ENCODE measurements at regions not wholly inside any gene's neighbourhood (a gene's known extent, or its start where the extent isn't known, plus 50 kb on each side); places are given as distances from the start of the nearest gene placed in this dataset.

DNA sequence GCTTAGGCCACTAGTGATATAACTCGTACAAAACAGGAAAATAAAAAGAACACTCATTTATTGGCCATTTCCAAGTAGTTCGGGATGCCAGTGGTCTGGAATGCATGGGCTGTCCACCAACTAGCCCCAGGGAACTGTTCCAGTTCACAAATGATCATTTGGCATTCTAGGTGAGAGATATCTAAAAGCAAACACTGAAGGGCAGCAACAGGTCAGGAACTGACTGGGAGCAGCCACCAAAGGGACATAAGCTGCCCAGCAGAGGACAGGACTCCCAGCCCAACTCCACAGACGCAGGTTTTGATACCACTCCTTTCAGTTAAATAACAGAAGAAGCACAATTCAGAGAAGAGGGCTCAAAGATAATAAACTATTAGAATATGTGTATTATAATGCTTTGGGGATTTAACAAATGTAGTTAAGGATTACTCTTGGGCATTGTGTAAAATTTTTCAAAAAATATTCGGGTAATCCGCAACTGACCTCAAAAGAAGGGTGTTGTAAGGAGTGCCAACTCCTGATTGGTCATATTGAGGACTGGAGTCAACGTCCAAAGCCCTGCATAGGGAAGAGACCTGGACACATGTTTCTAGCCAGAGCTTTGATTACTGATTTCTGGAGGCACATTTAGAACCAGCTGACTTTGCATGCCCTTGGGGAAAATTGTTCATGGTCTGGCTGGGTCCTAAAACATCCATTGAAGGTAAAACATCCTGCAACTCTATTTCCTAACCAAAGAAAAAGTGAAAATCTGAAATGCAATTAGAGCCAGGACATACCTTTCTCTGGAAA, 320.0 kb downstream of the DNAH5 start:
- no peaks in the 10 kb centered on the region for H3K9me3 ChIP-seq
- no peak for DNase-seq (ENCODE audit: low spot score)
- no peaks in the 10 kb centered on the region for H3K27me3 ChIP-seq
- H3K4me3 ChIP-seq: no peak overlapping the region
- H3K27ac ChIP-seq: no peak overlapping the region
- no peaks in the 10 kb centered on the region for H3K36me3 ChIP-seq
- H3K4me1 ChIP-seq: no peaks in the 10 kb centered on the region
- TF ChIP-seq, protein P1, sequence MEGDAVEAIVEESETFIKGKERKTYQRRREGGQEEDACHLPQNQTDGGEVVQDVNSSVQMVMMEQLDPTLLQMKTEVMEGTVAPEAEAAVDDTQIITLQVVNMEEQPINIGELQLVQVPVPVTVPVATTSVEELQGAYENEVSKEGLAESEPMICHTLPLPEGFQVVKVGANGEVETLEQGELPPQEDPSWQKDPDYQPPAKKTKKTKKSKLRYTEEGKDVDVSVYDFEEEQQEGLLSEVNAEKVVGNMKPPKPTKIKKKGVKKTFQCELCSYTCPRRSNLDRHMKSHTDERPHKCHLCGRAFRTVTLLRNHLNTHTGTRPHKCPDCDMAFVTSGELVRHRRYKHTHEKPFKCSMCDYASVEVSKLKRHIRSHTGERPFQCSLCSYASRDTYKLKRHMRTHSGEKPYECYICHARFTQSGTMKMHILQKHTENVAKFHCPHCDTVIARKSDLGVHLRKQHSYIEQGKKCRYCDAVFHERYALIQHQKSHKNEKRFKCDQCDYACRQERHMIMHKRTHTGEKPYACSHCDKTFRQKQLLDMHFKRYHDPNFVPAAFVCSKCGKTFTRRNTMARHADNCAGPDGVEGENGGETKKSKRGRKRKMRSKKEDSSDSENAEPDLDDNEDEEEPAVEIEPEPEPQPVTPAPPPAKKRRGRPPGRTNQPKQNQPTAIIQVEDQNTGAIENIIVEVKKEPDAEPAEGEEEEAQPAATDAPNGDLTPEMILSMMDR (IDR thresholded peaks at IDR 0.05): no peak

DNA sequence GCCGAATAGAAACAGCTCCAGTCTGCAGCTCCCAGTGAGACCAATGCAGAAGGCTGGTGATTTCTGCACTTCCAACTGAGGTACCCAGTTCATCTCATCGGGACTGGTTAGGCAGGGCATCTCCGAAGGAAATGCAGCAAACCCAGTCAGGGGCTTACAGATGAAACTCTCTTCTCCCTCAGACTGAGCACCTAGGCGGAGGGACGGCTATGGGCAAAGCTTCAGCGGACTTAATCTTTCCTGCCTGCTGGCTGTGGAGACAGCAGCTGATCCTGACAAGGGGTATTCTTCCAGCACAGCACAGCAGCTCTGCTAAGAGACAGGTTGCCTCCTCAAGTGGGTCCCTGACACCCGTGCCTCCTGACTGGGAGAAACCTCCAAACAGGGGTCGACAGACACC, 330.9 kb downstream of the DNAH5 start:
- TF ChIP-seq, protein P1 (IDR thresholded peaks at IDR 0.05): no peak
- DNase-seq (ENCODE audit: low spot score): no peak
- no peaks in the 10 kb centered on the region for H3K9me3 ChIP-seq
- no peaks in the 10 kb centered on the region for H3K36me3 ChIP-seq
- no peak overlapping the region for H3K27ac ChIP-seq
- no peaks in the 10 kb centered on the region for H3K27me3 ChIP-seq
- H3K4me3 ChIP-seq: no peak overlapping the region
- H3K4me1 ChIP-seq: no peaks in the 10 kb centered on the region

DNA sequence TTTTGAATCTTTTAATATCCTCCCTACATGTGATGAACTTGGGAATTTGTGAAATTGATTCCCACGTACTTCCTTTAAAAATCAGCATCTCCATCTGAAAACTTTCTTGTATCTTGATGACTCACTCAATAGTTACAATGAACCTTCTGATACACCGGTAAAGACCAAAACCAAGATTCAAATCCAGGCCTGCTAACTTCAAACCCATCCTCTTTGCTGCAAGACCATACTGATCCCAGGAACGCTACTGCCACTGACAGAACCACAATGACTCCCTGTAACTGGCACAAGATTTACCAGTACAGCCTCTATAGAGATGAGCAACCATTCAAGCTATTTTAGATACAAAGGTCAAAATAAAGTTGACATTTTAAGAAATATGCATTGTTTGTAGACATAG, 332.9 kb downstream of the DNAH5 start:
- Histone ChIP-seq H3K27me3 (no peaks in the 10 kb centered on the region), H3K4me3 (no peak overlapping the region), H3K9me3 (no peaks in the 10 kb centered on the region), H3K27ac (no peak overlapping the region), H3K36me3 (no peaks in the 10 kb centered on the region), H3K4me1 (no peaks in the 10 kb centered on the region)
- TF ChIP-seq, protein P1 (IDR thresholded peaks at IDR 0.05): no peak
- DNase-seq (ENCODE audit: low spot score): no peak

DNA sequence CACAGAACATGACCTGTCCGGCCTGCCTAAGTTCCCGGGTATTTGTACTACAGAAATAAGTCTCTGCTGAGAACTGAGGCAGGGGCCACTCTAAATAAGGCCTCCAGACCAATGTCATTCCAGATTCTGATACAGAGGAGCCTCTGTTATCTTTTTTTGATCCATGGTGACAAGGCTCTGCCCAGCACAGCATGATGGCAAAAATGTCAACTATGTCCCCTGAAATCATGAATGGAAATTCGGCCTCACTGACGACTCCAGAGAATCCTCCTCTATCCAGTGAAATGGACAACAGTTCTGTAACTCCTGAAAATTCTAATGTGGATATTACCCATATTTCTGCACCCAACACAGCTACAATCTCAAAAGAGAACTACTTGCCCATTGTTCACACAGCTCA, 335.0 kb downstream of the DNAH5 start:
- no peak overlapping the region for H3K4me3 ChIP-seq
- H3K27ac ChIP-seq: no peak overlapping the region
- H3K4me1 ChIP-seq: no peaks in the 10 kb centered on the region
- no peak for DNase-seq (ENCODE audit: low spot score)
- H3K27me3 ChIP-seq: no peaks in the 10 kb centered on the region
- H3K9me3 ChIP-seq: no peaks in the 10 kb centered on the region
- no peaks in the 10 kb centered on the region for H3K36me3 ChIP-seq
- TF ChIP-seq, protein P1 (IDR thresholded peaks at IDR 0.05): no peak

DNA sequence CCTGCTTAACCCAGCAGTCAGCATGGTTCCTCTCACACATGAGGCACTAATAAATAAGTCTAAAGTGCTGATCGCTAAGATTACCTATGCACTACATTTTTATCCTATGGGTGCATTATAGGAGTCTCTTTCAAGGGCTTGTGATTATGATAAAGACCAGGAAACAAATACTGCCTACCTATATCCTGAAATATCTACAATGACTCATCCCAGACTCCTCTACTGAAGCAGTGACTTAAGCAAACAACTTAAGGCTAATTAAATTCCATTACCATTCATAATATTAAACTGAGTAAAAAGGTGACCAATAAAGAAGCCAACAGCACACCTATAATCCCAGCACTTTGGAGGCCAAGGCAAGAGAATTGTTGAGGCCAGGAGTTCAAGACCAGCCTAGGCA, 338.4 kb downstream of the DNAH5 start:
- Histone ChIP-seq H3K9me3 (no peaks in the 10 kb centered on the region), H3K4me3 (no peak overlapping the region), H3K27ac (no peak overlapping the region), H3K27me3 (no peaks in the 10 kb centered on the region), H3K36me3 (no peaks in the 10 kb centered on the region), H3K4me1 (no peaks in the 10 kb centered on the region)
- TF ChIP-seq, protein P1 (IDR thresholded peaks at IDR 0.05): no peak
- DNase-seq (ENCODE audit: low spot score): no peak

DNA sequence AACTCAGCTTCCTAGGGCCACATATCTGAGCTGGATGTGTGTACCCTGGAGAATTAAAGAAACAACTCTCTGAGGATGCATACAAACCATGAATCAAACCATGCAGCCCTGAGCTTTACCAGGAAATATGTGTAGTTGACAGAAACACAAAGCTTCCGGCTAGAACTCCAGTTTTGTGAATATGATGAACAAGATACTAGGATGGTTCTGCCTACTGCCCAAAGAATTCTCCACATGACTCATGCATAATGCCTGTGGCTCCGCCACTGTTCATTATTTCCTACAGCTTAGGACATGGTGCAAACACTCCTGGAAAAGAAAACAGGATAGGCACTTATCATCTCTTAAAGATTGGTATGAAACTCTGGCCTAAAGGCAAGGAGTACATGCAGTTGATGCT, 343.4 kb downstream of the DNAH5 start:
- no peaks in the 10 kb centered on the region for H3K9me3 ChIP-seq
- DNase-seq (ENCODE audit: low spot score): no peak
- H3K27ac ChIP-seq: no peak overlapping the region
- no peaks in the 10 kb centered on the region for H3K4me1 ChIP-seq
- H3K4me3 ChIP-seq: no peak overlapping the region
- H3K27me3 ChIP-seq: no peaks in the 10 kb centered on the region
- TF ChIP-seq, protein P1 (IDR thresholded peaks at IDR 0.05): no peak
- H3K36me3 ChIP-seq: no peaks in the 10 kb centered on the region
